Smooth muscle cell (in vitro differentiated cells): ENCODE measurements at regions not wholly inside any gene's neighbourhood (a gene's known extent, or its start where the extent isn't known, plus 50 kb on each side); places are given as distances from the start of the nearest gene placed in this dataset.

Experiments
- DNase-seq: peaks from one replicate; lab custom pipeline; 2025; ENCODE audit not compliant: unreplicated experiment; lab: John Stamatoyannopoulos, UW
- H2AFZ ChIP-seq: fragments of 200-600 bp; sonication (generic); 2 replicates; pipeline ENCODE4 v1.6.0; 2016; ENCODE audit warnings: antibody characterized with exemption, low read depth, mild to moderate bottlenecking
- H3F3A ChIP-seq: fragments of 200-600 bp; sonication (generic); 2 replicates; pipeline ENCODE4 v1.6.0; 2017; ENCODE audit warnings: antibody characterized with exemption, low read depth
- H3K27ac ChIP-seq: fragments of 200-600 bp; sonication (generic); 2 replicates; pipeline ENCODE4 v1.5.1; 2016; ENCODE audit warnings: low read depth, mild to moderate bottlenecking
- H3K27me3 ChIP-seq: fragments of 200-600 bp; sonication (generic); 2 replicates; pipeline ENCODE4 v1.6.1; 2016; ENCODE audit warnings: low read depth, mild to moderate bottlenecking
- H3K36me3 ChIP-seq: fragments of 200-600 bp; sonication (generic); 2 replicates; pipeline ENCODE4 v1.5.1; 2016; ENCODE audit warnings: low read depth
- H3K4me1 ChIP-seq: fragments of 200-600 bp; sonication (generic); 2 replicates; pipeline ENCODE4 v1.5.1; 2016; ENCODE audit warnings: low read depth
- H3K4me2 ChIP-seq: fragments of 200-600 bp; sonication (generic); 2 replicates; pipeline ENCODE4 v1.6.0; 2016; ENCODE audit warnings: mild to moderate bottlenecking
- H3K4me3 ChIP-seq: fragments of 200-600 bp; sonication (generic); 2 replicates; pipeline ENCODE4 v1.5.1; 2016; ENCODE audit warnings: mild to moderate bottlenecking
- H3K79me2 ChIP-seq: fragments of 200-600 bp; sonication (generic); 2 replicates; pipeline ENCODE4 v1.6.0; 2016; ENCODE audit warnings: low read depth, mild to moderate bottlenecking
- H3K9ac ChIP-seq: fragments of 200-600 bp; sonication (generic); 2 replicates; pipeline ENCODE4 v1.6.0; 2016; ENCODE audit warnings: low read depth
- H3K9me3 ChIP-seq: fragments of 200-600 bp; sonication (generic); replicated peaks from 2 replicates; pipeline ENCODE4 v1.5.1; 2016; ENCODE audit warnings: low read depth
- H4K20me1 ChIP-seq: fragments of 200-600 bp; sonication (generic); 2 replicates; pipeline ENCODE4 v1.6.0; 2016; ENCODE audit warnings: low read depth
- WGBS: methylation state at CpG from one replicate; pipeline ENCODE4 v1.1.7; 2016; ENCODE audit warnings: low lambda C conversion rate; 5-methylcytosine and 5-hydroxymethylcytosine counted together
- TF ChIP-seq, protein P1 (sequence below): fragments of 200-600 bp; sonication (generic); IDR thresholded peaks from 2 replicates; pipeline ENCODE4 v1.5.1; 2017; ENCODE audit warnings: borderline replicate concordance, mild to moderate bottlenecking, antibody characterized with exemption; ENCODE audit not compliant: insufficient read depth, poor library complexity, severe bottlenecking

DNA sequence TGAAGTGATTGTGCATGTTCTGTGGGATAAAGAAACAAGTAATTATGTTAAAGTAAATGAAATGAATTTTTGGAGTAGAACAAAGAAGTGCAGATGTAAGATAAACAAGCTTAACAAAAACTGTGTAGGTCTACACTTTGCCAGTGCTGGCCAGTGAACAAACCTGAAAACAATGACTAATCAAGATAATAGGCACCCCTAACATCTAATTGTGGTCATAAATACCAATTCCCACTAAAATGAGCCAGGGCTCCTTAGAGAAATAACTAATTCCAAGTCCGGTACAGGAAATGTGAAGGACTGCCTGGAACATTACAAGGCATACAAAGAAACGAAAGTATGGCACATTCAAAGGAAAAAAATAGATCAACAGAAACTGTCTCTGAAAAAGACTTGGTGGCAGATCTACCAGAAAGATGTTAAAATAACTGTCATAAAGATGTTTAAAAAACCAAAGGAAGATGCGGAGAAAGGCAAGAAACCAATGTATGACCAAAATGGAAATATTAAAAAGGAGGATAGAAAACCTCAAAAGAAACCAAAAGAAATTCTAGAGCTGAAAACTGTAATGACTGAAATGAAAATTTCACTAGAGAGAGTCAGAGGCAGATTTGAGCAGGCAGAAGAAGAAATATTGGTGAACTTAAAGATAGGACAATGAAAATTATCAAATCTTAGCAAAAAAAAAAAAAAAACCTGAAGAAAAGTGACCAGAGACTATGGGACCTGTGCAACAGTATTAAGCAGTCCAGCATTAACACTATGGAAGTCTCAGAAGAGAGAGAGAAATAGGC lies 94.7 kb upstream of the SLC66A3 start:
- H3F3A ChIP-seq: peaks cover 6% of the 10 kb centered on the region
- no peak for DNase-seq

DNA sequence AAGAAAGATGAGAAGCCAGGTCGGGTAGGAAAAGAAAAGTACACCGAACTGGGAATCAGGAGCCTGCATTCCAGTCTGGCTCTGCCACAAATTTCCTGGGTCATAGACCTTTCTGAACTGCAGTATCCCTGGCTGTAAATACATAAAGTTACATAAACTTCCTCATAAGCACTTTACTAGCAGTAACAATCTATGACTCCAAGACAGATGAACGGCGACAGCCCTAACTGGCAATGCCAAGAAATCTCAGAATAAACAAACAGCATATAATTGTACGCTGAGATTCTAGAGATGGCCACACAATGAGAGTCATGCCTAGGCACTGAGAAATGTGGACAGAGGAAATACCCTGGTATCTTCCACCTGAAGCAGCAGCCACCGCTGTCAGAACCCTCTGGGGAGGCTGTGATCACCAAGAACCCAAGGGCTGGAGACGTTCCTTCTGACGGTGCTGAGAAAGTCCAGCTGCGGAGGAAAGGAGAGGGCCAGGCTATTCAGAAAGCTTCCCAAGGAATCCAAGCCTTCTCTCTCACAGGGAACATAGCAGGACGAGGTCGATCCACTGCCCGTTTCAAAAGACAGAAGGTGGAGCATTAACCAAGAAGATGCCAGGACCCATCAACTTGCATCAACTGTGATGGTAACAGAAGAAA lies 89.3 kb upstream of the SLC66A3 start:
- H3K9ac ChIP-seq: no peak overlapping the region
- TF ChIP-seq, protein P1, sequence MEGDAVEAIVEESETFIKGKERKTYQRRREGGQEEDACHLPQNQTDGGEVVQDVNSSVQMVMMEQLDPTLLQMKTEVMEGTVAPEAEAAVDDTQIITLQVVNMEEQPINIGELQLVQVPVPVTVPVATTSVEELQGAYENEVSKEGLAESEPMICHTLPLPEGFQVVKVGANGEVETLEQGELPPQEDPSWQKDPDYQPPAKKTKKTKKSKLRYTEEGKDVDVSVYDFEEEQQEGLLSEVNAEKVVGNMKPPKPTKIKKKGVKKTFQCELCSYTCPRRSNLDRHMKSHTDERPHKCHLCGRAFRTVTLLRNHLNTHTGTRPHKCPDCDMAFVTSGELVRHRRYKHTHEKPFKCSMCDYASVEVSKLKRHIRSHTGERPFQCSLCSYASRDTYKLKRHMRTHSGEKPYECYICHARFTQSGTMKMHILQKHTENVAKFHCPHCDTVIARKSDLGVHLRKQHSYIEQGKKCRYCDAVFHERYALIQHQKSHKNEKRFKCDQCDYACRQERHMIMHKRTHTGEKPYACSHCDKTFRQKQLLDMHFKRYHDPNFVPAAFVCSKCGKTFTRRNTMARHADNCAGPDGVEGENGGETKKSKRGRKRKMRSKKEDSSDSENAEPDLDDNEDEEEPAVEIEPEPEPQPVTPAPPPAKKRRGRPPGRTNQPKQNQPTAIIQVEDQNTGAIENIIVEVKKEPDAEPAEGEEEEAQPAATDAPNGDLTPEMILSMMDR: no peak
- H3K36me3 ChIP-seq: no peaks in the 10 kb centered on the region
- no peak for DNase-seq
- no peaks in the 10 kb centered on the region for H4K20me1 ChIP-seq
- H3K4me1 ChIP-seq: no peaks in the 10 kb centered on the region
- no peak overlapping the region for H3K4me2 ChIP-seq
- no peak overlapping the region for H3K27ac ChIP-seq
- no peaks in the 10 kb centered on the region for H3K79me2 ChIP-seq
- H3K27me3 ChIP-seq: peaks cover 8% of the 10 kb centered on the region
- H3F3A ChIP-seq: no peaks in the 10 kb centered on the region
- 86% methylated on average over 12 of the region's 12 CpGs for WGBS
- H3K4me3 ChIP-seq: no peak overlapping the region
- no peaks in the 10 kb centered on the region for H3K9me3 ChIP-seq
- H2AFZ ChIP-seq: no peak overlapping the region

More for the DNA sequence above, 94.7 kb upstream of the SLC66A3 start:
- TF ChIP-seq, protein P1: no peak
- Histone ChIP-seq H3K27ac (no peak overlapping the region), H3K9me3 (no peaks in the 10 kb centered on the region), H3K9ac (no peak overlapping the region), H3K4me2 (no peak overlapping the region), H3K79me2 (no peaks in the 10 kb centered on the region), H2AFZ (no peak overlapping the region), H4K20me1 (no peaks in the 10 kb centered on the region), H3K4me3 (no peak overlapping the region), H3K27me3 (peaks cover 8% of the 10 kb centered on the region), H3K4me1 (no peaks in the 10 kb centered on the region), H3K36me3 (no peaks in the 10 kb centered on the region)
- 86% methylated on average over 3 of the region's 3 CpGs for WGBS

GRCh38 chr2:11067221-11068078 lies 87.8 kb upstream of the SLC66A3 start:
- Histone ChIP-seq H3K27ac (no peak overlapping the region), H2AFZ (no peak overlapping the region), H3K4me3 (no peak overlapping the region), H3K4me1 (no peaks in the 10 kb centered on the region), H3K4me2 (no peak overlapping the region), H3K9me3 (no peaks in the 10 kb centered on the region), H3K27me3 (peaks cover 8% of the 10 kb centered on the region), H3K9ac (no peak overlapping the region), H4K20me1 (no peaks in the 10 kb centered on the region), H3F3A (no peaks in the 10 kb centered on the region), H3K36me3 (no peaks in the 10 kb centered on the region), H3K79me2 (no peaks in the 10 kb centered on the region)
- TF ChIP-seq, protein P1: no peak
- WGBS: 94% methylated on average over 22 of the region's 22 CpGs
- no peak for DNase-seq
